GM12878 (cell line): ENCODE measurements at regions not wholly inside any gene's neighbourhood (a gene's known extent, or its start where the extent isn't known, plus 50 kb on each side); places are given as distances from the start of the nearest gene placed in this dataset.

Experiments
- ATAC-seq: fragments of 200-7000 bp; cut with Tn5 transposase; 3 replicates; pipeline ENCODE4 v1.9.1; 2020; ENCODE audit warnings: mild to moderate bottlenecking, moderate library complexity
- BruUV-seq: library from RNA; stranded (reverse); fragments of 400-500 nt; replicated peaks from 2 replicates; lab custom pipeline; 2021; lab: Mats Ljungman, UMichigan
- CTCF ChIA-PET: fragments of 300-600 bp; sonication (Branson Sonifier 250); formaldehyde crosslinking; extraction: SDS; loops from one replicate; lab custom pipeline; 2021; ENCODE audit warnings: inconsistent platforms; lab: Yijun Ruan, JAX
- POLR2A ChIA-PET: fragments of 350-600 bp; formaldehyde crosslinking; extraction: SDS; loops from one replicate; lab custom pipeline; 2021; ENCODE audit warnings: inconsistent platforms; lab: Charles Lee
- RAD21 ChIA-PET: fragments of 300-600 bp; sonication (Branson Sonifier 250); formaldehyde crosslinking; loops from one replicate; lab custom pipeline; 2023; ENCODE audit warnings: antibody characterized with exemption; ENCODE audit not compliant: unreplicated experiment; lab: Charles Lee
- SMC1A ChIA-PET: fragments of 300-600 bp; sonication (Branson Sonifier 250); formaldehyde crosslinking; loops from one replicate; lab custom pipeline; 2023; ENCODE audit not compliant: unreplicated experiment, uncharacterized antibody; lab: Charles Lee
- DNase-seq: peaks from one replicate; pipeline ENCODE4 v3.0.0-alpha.2; 2011; ENCODE audit warnings: low read depth, low spot score
- FAIRE-seq: peaks from 3 replicates; lab custom pipeline; 2011; peaks lifted over from hg19 to GRCh38; lab: Jason Lieb, UNC
- H2AFZ ChIP-seq: 2 replicates; pipeline ENCODE4 v1.6.0; 2011; ENCODE audit warnings: low read depth, low read length, control low read depth; ENCODE audit not compliant: control insufficient read depth
- H3K27ac ChIP-seq: 2 replicates; pipeline ENCODE4 v1.5.1; 2011; ENCODE audit warnings: control low read depth; ENCODE audit not compliant: control insufficient read depth, insufficient read depth
- H3K27me3 ChIP-seq, 2 experiments: replicated peaks in 1 of 2; 2 replicates each; pipeline versions ENCODE4 v1.6.0 to v1.6.1; 2011; ENCODE audit warnings: low read length in 1 of 2; ENCODE audit not compliant: control insufficient read depth in 2 of 2, insufficient read depth in 2 of 2
- H3K36me3 ChIP-seq, 2 experiments: 2 replicates each; pipeline ENCODE4 v1.5.1; 2011; ENCODE audit warnings: low read length in 1 of 2; ENCODE audit not compliant: control insufficient read depth in 2 of 2, insufficient read depth in 2 of 2
- H3K4me1 ChIP-seq: 2 replicates; pipeline ENCODE4 v1.6.1; 2011; ENCODE audit warnings: mild to moderate bottlenecking, low read length, moderate library complexity, mixed read lengths; ENCODE audit not compliant: control insufficient read depth, insufficient read depth
- H3K4me2 ChIP-seq: 2 replicates; pipeline ENCODE4 v1.6.0; 2011; ENCODE audit warnings: control low read depth; ENCODE audit not compliant: control insufficient read depth, insufficient read depth
- H3K4me3 ChIP-seq: fragments of 200-600 bp; sonication (generic); 2 replicates; pipeline ENCODE4 v1.5.1; 2016
- H3K79me2 ChIP-seq: 2 replicates; pipeline ENCODE4 v1.6.0; 2011; ENCODE audit warnings: low read length; ENCODE audit not compliant: control insufficient read depth, insufficient read depth
- H3K9ac ChIP-seq: 2 replicates; pipeline ENCODE4 v1.8.0; 2011; ENCODE audit warnings: low read length, control low read depth, mixed read lengths; ENCODE audit not compliant: control insufficient read depth, insufficient read depth
- H3K9me3 ChIP-seq: replicated peaks from 3 replicates; pipeline ENCODE4 v1.5.1; 2011; ENCODE audit warnings: mild to moderate bottlenecking, low read length; ENCODE audit not compliant: control insufficient read depth, insufficient read depth
- H4K20me1 ChIP-seq: 2 replicates; pipeline ENCODE4 v1.6.0; 2011; ENCODE audit not compliant: control insufficient read depth, insufficient read depth
- ASH2L ChIP-seq: fragments of 300-600, 200-600 bp; sonication (generic); IDR thresholded peaks from 2 replicates; pipeline ENCODE4 v1.6.1; 2017; ENCODE audit warnings: low read depth, mild to moderate bottlenecking, borderline replicate concordance
- BMI1 ChIP-seq: fragments of 450-650 bp; IDR thresholded peaks from 2 replicates; pipeline ENCODE4 v1.6.1; 2016; ENCODE audit warnings: mild to moderate bottlenecking, moderate library complexity, borderline replicate concordance
- CREM ChIP-seq: IDR thresholded peaks from 2 replicates; pipeline ENCODE4 v1.6.1; 2014; ENCODE audit warnings: antibody characterized with exemption, low read depth
- DPF2 ChIP-seq: fragments of 450-650 bp; IDR thresholded peaks from 2 replicates; pipeline ENCODE4 v1.6.1; 2017; ENCODE audit warnings: mild to moderate bottlenecking
- EP300 ChIP-seq, 2 experiments: fragments of 150-350 bp in 1 of 2; IDR thresholded peaks; 2 replicates each; pipeline ENCODE4 v1.6.1; 2011 to 2012; ENCODE audit warnings: low read depth in 2 of 2, low read length in 2 of 2, borderline replicate concordance in 1 of 2, improper control_type of control experiment in 1 of 2, inconsistent platforms in 1 of 2; ENCODE audit not compliant: control insufficient read depth in 1 of 2
- IKZF1 ChIP-seq: fragments of 450-650 bp; conservative IDR thresholded peaks from 2 replicates; pipeline ENCODE4 v1.6.1; 2017; ENCODE audit warnings: antibody characterized with exemption, mild to moderate bottlenecking
- MEF2B ChIP-seq: fragments of 450-650 bp; IDR thresholded peaks from 2 replicates; pipeline ENCODE4 v1.6.1; 2018; ENCODE audit warnings: mild to moderate bottlenecking, moderate library complexity; ENCODE audit not compliant: partially characterized antibody, poor library complexity, severe bottlenecking
- NFIC ChIP-seq: IDR thresholded peaks from 2 replicates; pipeline ENCODE4 v1.6.1; 2012; ENCODE audit warnings: low read depth, mild to moderate bottlenecking, inconsistent platforms, low read length, moderate library complexity
- NR2F1 ChIP-seq: fragments of 450-650 bp; conservative IDR thresholded peaks from 2 replicates; pipeline ENCODE4 v1.6.1; 2017; ENCODE audit warnings: mild to moderate bottlenecking
- PBX3 ChIP-seq: IDR thresholded peaks from 2 replicates; pipeline ENCODE4 v1.6.1; 2011; ENCODE audit warnings: mild to moderate bottlenecking, low read depth, low read length, moderate library complexity; ENCODE audit not compliant: insufficient replicate concordance
- RAD51 ChIP-seq: fragments of 450-650 bp; IDR thresholded peaks from 2 replicates; pipeline ENCODE4 v1.6.1; 2016; ENCODE audit warnings: moderate library complexity, mild to moderate bottlenecking, inconsistent platforms
- SMC3 ChIP-seq: IDR thresholded peaks from 2 replicates; pipeline ENCODE4 v1.6.1; 2011; ENCODE audit warnings: low read length, improper control_type of control experiment, borderline replicate concordance
- SP1 ChIP-seq: IDR thresholded peaks from one replicate; pipeline ENCODE4 v1.6.1; 2011; ENCODE audit warnings: low read depth, low read length
- SPI1 ChIP-seq: IDR thresholded peaks from 2 replicates; pipeline ENCODE4 v1.6.1; 2011; ENCODE audit warnings: low read depth, mild to moderate bottlenecking, low read length, moderate library complexity, borderline replicate concordance; ENCODE audit not compliant: insufficient read depth
- SUZ12 ChIP-seq: fragments of 200-600 bp; sonication (generic); IDR thresholded peaks from one replicate; pipeline ENCODE4 v1.6.1; 2018; ENCODE audit warnings: antibody characterized with exemption, mild to moderate bottlenecking; ENCODE audit not compliant: unreplicated experiment
- ZBED1 ChIP-seq: IDR thresholded peaks from 2 replicates; pipeline ENCODE4 v1.6.1; 2016; ENCODE audit warnings: borderline replicate concordance
- ZNF687 ChIP-seq: fragments of 450-650 bp; IDR thresholded peaks from 2 replicates; pipeline ENCODE4 v1.6.1; 2017; ENCODE audit warnings: mild to moderate bottlenecking, moderate library complexity
- WGBS: methylation state at CpG from one replicate; pipeline ENCODE4 v1.1.6; 2016; ENCODE audit warnings: low lambda C conversion rate; ENCODE audit not compliant: insufficient replicate concordance, insufficient coverage; ENCODE audit errors: missing lambda C conversion rate; 5-methylcytosine and 5-hydroxymethylcytosine counted together
- in situ Hi-C: fragments of 300-500 bp; cut with MboI; formaldehyde crosslinking; loops from 9 replicates; pipeline ENCODE4 v1.14.3; 2018; ENCODE audit warnings: mixed read lengths
- intact Hi-C: fragments of 100-400 bp; cut with micrococcal nuclease; formaldehyde crosslinking; loops from one replicate; pipeline ENCODE4 v1.14.2; 2022; ENCODE audit not compliant: unreplicated experiment

GRCh38 chr6:23414051-23414445 lies 712.0 kb upstream of the NRSN1 start (continued):
- TF ChIP-seq ZBED1: no peak
- TF ChIP-seq IKZF1: 0 out of 2 replicates have a peak, but pooled peaks have one; percentile 17
- TF ChIP-seq DPF2: no peak
- TF ChIP-seq RAD51: no peak
- TF ChIP-seq CREM: 0 out of 2 replicates have a peak, but pooled peaks have one; percentile 23
- 0 out of 4 replicates have a peak, but pooled peaks have one; percentile 16 to 36 for TF ChIP-seq EP300 (IDR thresholded peaks at IDR 0.05; ENCODE audit: borderline replicate concordance in 1 of 2, control insufficient read depth in 1 of 2, low read depth in 2 of 2, low read length in 2 of 2)
- 0 out of 2 replicates have a peak, but pooled peaks have one; percentile 16 for TF ChIP-seq NR2F1
- TF ChIP-seq MEF2B: peak; percentile 50
- no peak for TF ChIP-seq PBX3
- TF ChIP-seq SPI1: no peak

- Histone ChIP-seq H3K79me2 (no peaks in the 10 kb centered on the region), H3K9ac (no peak overlapping the region), H3K36me3 (no peaks in the 10 kb centered on the region), H3K4me2 (no peak overlapping the region), H3K4me1 (no peaks in the 10 kb centered on the region), H3K4me3 (no peak overlapping the region), H3K27me3 (no peaks in the 10 kb centered on the region), H2AFZ (no peak overlapping the region), H3K27ac (no peak overlapping the region), H4K20me1 (no peaks in the 10 kb centered on the region), H3K9me3 (no peaks in the 10 kb centered on the region)
- no TSS peak for BruUV-seq
- ChIA-PET CTCF (interaction anchor here (1.0 to 2.1 kb wide), 4 partner anchors 9 to 1826 kb away, joined by 3 to 5 read pairs (median 4); no protein-coding TSS in a partner anchor), SMC1A (interaction anchor here (0.8 to 1.3 kb wide), 2 partner anchors 19 to 1821 kb away, joined by 3 to 5 read pairs; partner anchors contain the start of gene SOX4), RAD21 (interaction anchor here (0.6 to 2.0 kb wide), 3 partner anchors 586 to 1824 kb away, joined by 3 to 6 read pairs (median 5); partner anchors contain the start of gene SOX4), POLR2A (no interaction called here)
- intact Hi-C loops (no loop called here), in situ Hi-C loops (no loop called here)
- no peak for FAIRE-seq
- 0% methylated on average over 3 of the region's 3 CpGs for WGBS
- DNase-seq: no peak
- ATAC-seq: no peak
- no peak for TF ChIP-seq ASH2L
- TF ChIP-seq SMC3: no peak
- TF ChIP-seq SP1: no peak
- no peak for TF ChIP-seq ZNF687
- no peak for TF ChIP-seq NFIC
- TF ChIP-seq SUZ12: no peak
- no peak for TF ChIP-seq BMI1
Observed at GRCh38 chr6:23414922-23415321, 711.1 kb upstream of the NRSN1 start.
